ENCODE measurements at regions not wholly inside any gene's neighbourhood (a gene's known extent, or its start where the extent isn't known, plus 50 kb on each side); places are given as distances from the start of the nearest gene placed in this dataset.

GRCh38 chr2:156647377-156648010 is 211.3 kb downstream of the GPD2 start (continued):
- TF ChIP-seq MEF2B (IDR thresholded peaks at IDR 0.05; ENCODE audit: partially characterized antibody, poor library complexity, severe bottlenecking) = no peak

- in situ Hi-C loops (cut with MboI) = no loop called here
- SMC1A ChIA-PET (ENCODE audit: uncharacterized antibody, unreplicated experiment) = interaction anchor here (1.9 kb wide), 1 partner anchor 10 kb away, joined by 6 read pairs; no protein-coding TSS in a partner anchor
- no peaks in the 10 kb centered on the region for H3K27me3 ChIP-seq (replicated peaks in 1 of 2; ENCODE audit: control insufficient read depth in 2 of 2, insufficient read depth in 2 of 2, low read length in 1 of 2)
- no peak overlapping the region for H3K4me3 ChIP-seq
- no peak overlapping the region for H3K9ac ChIP-seq (ENCODE audit: control insufficient read depth, insufficient read depth, low read length)
- POLR2A ChIA-PET = no interaction called here
- no peaks in the 10 kb centered on the region for H3K36me3 ChIP-seq (ENCODE audit: control insufficient read depth in 2 of 2, insufficient read depth in 2 of 2, low read length in 1 of 2)
- no peaks in the 10 kb centered on the region for H4K20me1 ChIP-seq (ENCODE audit: control insufficient read depth, insufficient read depth)
- no peak overlapping the region for H2AFZ ChIP-seq (ENCODE audit: control insufficient read depth, low read depth, low read length)
- no TSS peak for BruUV-seq (replicated peaks)
- H3K79me2 ChIP-seq (ENCODE audit: control insufficient read depth, insufficient read depth, low read length) = no peaks in the 10 kb centered on the region
- no peak overlapping the region for H3K4me2 ChIP-seq (ENCODE audit: control insufficient read depth, insufficient read depth)
- DNase-seq (ENCODE audit: low read depth, low spot score) (no peak), ATAC-seq (no peak), FAIRE-seq (no peak)
- RAD21 ChIA-PET (ENCODE audit: unreplicated experiment) = no interaction called here
- CTCF ChIA-PET = no interaction called here
- no peak overlapping the region for H3K27ac ChIP-seq (ENCODE audit: control insufficient read depth, insufficient read depth)
- H3K4me1 ChIP-seq (ENCODE audit: control insufficient read depth, insufficient read depth, low read length) = no peaks in the 10 kb centered on the region
- no peaks in the 10 kb centered on the region for H3K9me3 ChIP-seq (replicated peaks; ENCODE audit: control insufficient read depth, insufficient read depth, low read length)
- intact Hi-C loops (cut with micrococcal nuclease; ENCODE audit: unreplicated experiment) = no loop called here
- TF ChIP-seq NFXL1 (IDR thresholded peaks at IDR 0.05; ENCODE audit: borderline replicate concordance) (no peak), BHLHE40 (IDR thresholded peaks at IDR 0.05; ENCODE audit: borderline replicate concordance in 1 of 2, low read depth in 2 of 2, low read length in 1 of 2) (no peak), NR2C2 (IDR thresholded peaks at IDR 0.05; ENCODE audit: borderline replicate concordance, control insufficient read depth, insufficient read length, low read depth) (no peak), EZH2 (IDR thresholded peaks at IDR 0.05; ENCODE audit: borderline replicate concordance, control insufficient read depth, low read depth, low read length) (no peak), EED (IDR thresholded peaks at IDR 0.05; ENCODE audit: low read depth) (no peak), FOXM1 (IDR thresholded peaks at IDR 0.05; ENCODE audit: low read depth, low read length) (no peak), MLLT1 (IDR thresholded peaks at IDR 0.05) (no peak), E4F1 (IDR thresholded peaks at IDR 0.05; ENCODE audit: borderline replicate concordance, partially characterized antibody) (no peak), ATF3 (IDR thresholded peaks at IDR 0.05; ENCODE audit: borderline replicate concordance, extremely low read depth, low read depth, low read length) (no peak), PML (IDR thresholded peaks at IDR 0.05; ENCODE audit: low read length) (no peak), USF1 (IDR thresholded peaks at IDR 0.05; ENCODE audit: borderline replicate concordance, extremely low read length, insufficient read depth, low read depth, low read length) (no peak), BMI1 (IDR thresholded peaks at IDR 0.05; ENCODE audit: borderline replicate concordance) (no peak), BCLAF1 (IDR thresholded peaks at IDR 0.05) (no peak)
Observed at GRCh38 chr2:156648522-156648921, 212.3 kb downstream of the GPD2 start.
